Thyroid gland (tissue), 4 donors: ENCODE measurements at regions not wholly inside any gene's neighbourhood (a gene's known extent, or its start where the extent isn't known, plus 50 kb on each side); places are given as distances from the start of the nearest gene placed in this dataset.

ENCODE experiments used
- POLR2A ChIP-seq, 2 donors: fragments of 450-650 bp; IDR thresholded peaks; one replicate each; pipeline ENCODE4 v1.6.1; 2017; ENCODE audit warnings: antibody characterized with exemption in 2 of 2, mild to moderate bottlenecking in 2 of 2, moderate library complexity in 1 of 2
- TF ChIP-seq, protein P1 (sequence below), 6 experiments: fragments of 200-600 bp in 3 of 6; fragments of 450-650 bp in 3 of 6; sonication (generic) in 3 of 6; IDR thresholded peaks; one replicate each; pipeline ENCODE4 v1.5.1; 2016 to 2019; ENCODE audit warnings: antibody characterized with exemption in 6 of 6, mild to moderate bottlenecking in 2 of 6, inconsistent platforms in 1 of 6, moderate library complexity in 1 of 6

DNA sequence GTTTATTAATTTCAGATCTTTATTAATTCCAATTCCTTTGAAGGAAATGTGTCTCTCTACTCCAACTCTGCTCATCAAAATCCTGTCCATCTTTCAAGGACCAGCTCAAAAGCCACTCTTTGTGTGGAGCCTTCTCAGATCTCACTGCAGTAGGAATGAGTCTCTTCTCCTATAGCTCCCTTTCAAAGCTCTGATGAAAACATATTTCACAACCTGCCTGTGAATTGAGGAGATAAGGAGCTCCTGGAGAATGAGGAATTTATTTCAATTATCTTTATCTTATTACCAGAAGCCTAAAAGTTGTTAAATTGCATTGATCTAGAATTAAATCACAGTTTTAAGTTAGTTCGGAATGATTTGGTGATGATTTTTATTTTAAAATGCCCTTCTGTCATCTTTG lies 92.6 kb upstream of the TRPC3 start:
- TF ChIP-seq, protein P1, sequence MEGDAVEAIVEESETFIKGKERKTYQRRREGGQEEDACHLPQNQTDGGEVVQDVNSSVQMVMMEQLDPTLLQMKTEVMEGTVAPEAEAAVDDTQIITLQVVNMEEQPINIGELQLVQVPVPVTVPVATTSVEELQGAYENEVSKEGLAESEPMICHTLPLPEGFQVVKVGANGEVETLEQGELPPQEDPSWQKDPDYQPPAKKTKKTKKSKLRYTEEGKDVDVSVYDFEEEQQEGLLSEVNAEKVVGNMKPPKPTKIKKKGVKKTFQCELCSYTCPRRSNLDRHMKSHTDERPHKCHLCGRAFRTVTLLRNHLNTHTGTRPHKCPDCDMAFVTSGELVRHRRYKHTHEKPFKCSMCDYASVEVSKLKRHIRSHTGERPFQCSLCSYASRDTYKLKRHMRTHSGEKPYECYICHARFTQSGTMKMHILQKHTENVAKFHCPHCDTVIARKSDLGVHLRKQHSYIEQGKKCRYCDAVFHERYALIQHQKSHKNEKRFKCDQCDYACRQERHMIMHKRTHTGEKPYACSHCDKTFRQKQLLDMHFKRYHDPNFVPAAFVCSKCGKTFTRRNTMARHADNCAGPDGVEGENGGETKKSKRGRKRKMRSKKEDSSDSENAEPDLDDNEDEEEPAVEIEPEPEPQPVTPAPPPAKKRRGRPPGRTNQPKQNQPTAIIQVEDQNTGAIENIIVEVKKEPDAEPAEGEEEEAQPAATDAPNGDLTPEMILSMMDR (IDR thresholded peaks at IDR 0.05) = no peak
- no peak for TF ChIP-seq POLR2A (IDR thresholded peaks at IDR 0.05)
